HepG2 (cell line): ENCODE measurements at regions not wholly inside any gene's neighbourhood (a gene's known extent, or its start where the extent isn't known, plus 50 kb on each side); places are given as distances from the start of the nearest gene placed in this dataset.
A peak's percentile ranks its signal among the peaks of the same experiment; 100 is the strongest.

ENCODE experiments used
- AGO1 ChIP-seq: fragments of 200-400 bp; formaldehyde crosslinking; IDR thresholded peaks from 2 replicates; pipeline ENCODE4 v1.6.1; 2017; ENCODE audit warnings: mild to moderate bottlenecking, low read depth, low read length, moderate library complexity; ENCODE audit not compliant: poor library complexity, severe bottlenecking
- ARNT ChIP-seq: fragments of 450-650 bp; IDR thresholded peaks from 2 replicates; pipeline ENCODE4 v1.6.1; 2017
- CREM ChIP-seq, 2 experiments: sonication (generic) in 1 of 2; formaldehyde crosslinking in 1 of 2; IDR thresholded peaks; 2 replicates each; pipeline versions ENCODE4 v1.4.0 to v1.6.1; 2016 to 2020; ENCODE audit warnings: antibody characterized with exemption in 1 of 2, mild to moderate bottlenecking in 1 of 2, missing genetic modification reagents in 1 of 2
- FOXO1 ChIP-seq: sonication (generic); formaldehyde crosslinking; IDR thresholded peaks from 2 replicates; pipeline ENCODE4 v1.4.0; 2020; ENCODE audit warnings: missing genetic modification reagents
- JUN ChIP-seq: sonication (generic); formaldehyde crosslinking; IDR thresholded peaks from 2 replicates; pipeline ENCODE4 v1.4.0; 2020; ENCODE audit warnings: mild to moderate bottlenecking, missing genetic modification reagents
- JUND ChIP-seq: sonication (generic); formaldehyde crosslinking; IDR thresholded peaks from 2 replicates; pipeline ENCODE4 v1.8.0; 2022; ENCODE audit warnings: mild to moderate bottlenecking, missing genetic modification reagents
- KLF6 ChIP-seq: IDR thresholded peaks from 2 replicates; pipeline ENCODE4 v1.8.0; 2016; ENCODE audit warnings: missing biosample characterization, missing genetic modification reagents
- MTF1 ChIP-seq: sonication (generic); formaldehyde crosslinking; IDR thresholded peaks from 2 replicates; pipeline ENCODE4 v1.5.0; 2020; ENCODE audit warnings: missing genetic modification reagents
- MYC ChIP-seq: sonication (generic); formaldehyde crosslinking; IDR thresholded peaks from 2 replicates; pipeline ENCODE4 v1.9.0; 2021; ENCODE audit warnings: missing genetic modification reagents, borderline replicate concordance
- PCBP1 ChIP-seq: fragments of 200-400 bp; formaldehyde crosslinking; IDR thresholded peaks from 2 replicates; pipeline ENCODE4 v1.6.1; 2017; ENCODE audit warnings: mild to moderate bottlenecking, low read depth, low read length, borderline replicate concordance
- PRMT3 ChIP-seq: sonication (generic); formaldehyde crosslinking; IDR thresholded peaks from 2 replicates; pipeline ENCODE4 v1.8.1; 2022; ENCODE audit warnings: low read depth, mild to moderate bottlenecking, moderate library complexity, missing genetic modification reagents, borderline replicate concordance
- ZBTB26 ChIP-seq: IDR thresholded peaks from 2 replicates; pipeline ENCODE4 v1.6.1; 2016; ENCODE audit warnings: missing compliant biosample characterization, missing genetic modification reagents, borderline replicate concordance
- ZBTB49 ChIP-seq: sonication (generic); formaldehyde crosslinking; IDR thresholded peaks from 2 replicates; pipeline ENCODE4 v1.4.0; 2020; ENCODE audit warnings: missing genetic modification reagents, borderline replicate concordance
- ZNF143 ChIP-seq: sonication (generic); formaldehyde crosslinking; IDR thresholded peaks from 2 replicates; pipeline ENCODE4 v1.4.0; 2020; ENCODE audit warnings: missing genetic modification reagents
- ZNF20 ChIP-seq: sonication (generic); formaldehyde crosslinking; IDR thresholded peaks from 2 replicates; pipeline ENCODE4 v1.4.0; 2020; ENCODE audit warnings: mild to moderate bottlenecking, moderate library complexity, missing genetic modification reagents
- ZNF263 ChIP-seq: sonication (generic); formaldehyde crosslinking; IDR thresholded peaks from 2 replicates; pipeline ENCODE4 v1.4.0; 2020; ENCODE audit warnings: missing genetic modification reagents
- ZNF557 ChIP-seq: sonication (generic); formaldehyde crosslinking; IDR thresholded peaks from 2 replicates; pipeline ENCODE4 v1.4.0; 2020; ENCODE audit warnings: missing genetic modification reagents
- ZNF605 ChIP-seq: sonication (generic); formaldehyde crosslinking; IDR thresholded peaks from 2 replicates; pipeline ENCODE4 v1.8.0; 2022; ENCODE audit warnings: mild to moderate bottlenecking, missing genetic modification reagents
- TF ChIP-seq, protein P1 (sequence below): sonication (generic); formaldehyde crosslinking; IDR thresholded peaks from 2 replicates; pipeline ENCODE4 v1.4.0; 2020; ENCODE audit warnings: missing genetic modification reagents
- TF ChIP-seq, protein P2 (sequence below): IDR thresholded peaks from 2 replicates; pipeline ENCODE4 v1.6.1; 2016; ENCODE audit warnings: missing genetic modification reagents, missing compliant biosample characterization
- TF ChIP-seq, protein P3 (sequence below): IDR thresholded peaks from 2 replicates; pipeline ENCODE4 v1.6.1; 2016; ENCODE audit warnings: missing compliant biosample characterization, missing genetic modification reagents, borderline replicate concordance
- TF ChIP-seq, protein P4 (sequence below): sonication (generic); formaldehyde crosslinking; IDR thresholded peaks from 2 replicates; pipeline ENCODE4 v1.8.1; 2023; ENCODE audit warnings: missing genetic modification reagents, mild to moderate bottlenecking, borderline replicate concordance

GRCh38 chr1:98048244-98048643, 127.4 kb upstream of the DPYD start (continued):
- TF ChIP-seq ZBTB49 (CRISPR knock-in tag), result no peak
- TF ChIP-seq MYC (CRISPR knock-in tag), result no peak
- no peak for TF ChIP-seq JUN (CRISPR knock-in tag)
- TF ChIP-seq, protein P1, sequence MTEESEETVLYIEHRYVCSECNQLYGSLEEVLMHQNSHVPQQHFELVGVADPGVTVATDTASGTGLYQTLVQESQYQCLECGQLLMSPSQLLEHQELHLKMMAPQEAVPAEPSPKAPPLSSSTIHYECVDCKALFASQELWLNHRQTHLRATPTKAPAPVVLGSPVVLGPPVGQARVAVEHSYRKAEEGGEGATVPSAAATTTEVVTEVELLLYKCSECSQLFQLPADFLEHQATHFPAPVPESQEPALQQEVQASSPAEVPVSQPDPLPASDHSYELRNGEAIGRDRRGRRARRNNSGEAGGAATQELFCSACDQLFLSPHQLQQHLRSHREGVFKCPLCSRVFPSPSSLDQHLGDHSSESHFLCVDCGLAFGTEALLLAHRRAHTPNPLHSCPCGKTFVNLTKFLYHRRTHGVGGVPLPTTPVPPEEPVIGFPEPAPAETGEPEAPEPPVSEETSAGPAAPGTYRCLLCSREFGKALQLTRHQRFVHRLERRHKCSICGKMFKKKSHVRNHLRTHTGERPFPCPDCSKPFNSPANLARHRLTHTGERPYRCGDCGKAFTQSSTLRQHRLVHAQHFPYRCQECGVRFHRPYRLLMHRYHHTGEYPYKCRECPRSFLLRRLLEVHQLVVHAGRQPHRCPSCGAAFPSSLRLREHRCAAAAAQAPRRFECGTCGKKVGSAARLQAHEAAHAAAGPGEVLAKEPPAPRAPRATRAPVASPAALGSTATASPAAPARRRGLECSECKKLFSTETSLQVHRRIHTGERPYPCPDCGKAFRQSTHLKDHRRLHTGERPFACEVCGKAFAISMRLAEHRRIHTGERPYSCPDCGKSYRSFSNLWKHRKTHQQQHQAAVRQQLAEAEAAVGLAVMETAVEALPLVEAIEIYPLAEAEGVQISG (CRISPR knock-in tag), result peak; percentile 62
- no peak for TF ChIP-seq AGO1
- TF ChIP-seq, protein P2, sequence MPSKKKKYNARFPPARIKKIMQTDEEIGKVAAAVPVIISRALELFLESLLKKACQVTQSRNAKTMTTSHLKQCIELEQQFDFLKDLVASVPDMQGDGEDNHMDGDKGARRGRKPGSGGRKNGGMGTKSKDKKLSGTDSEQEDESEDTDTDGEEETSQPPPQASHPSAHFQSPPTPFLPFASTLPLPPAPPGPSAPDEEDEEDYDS, result no peak
- TF ChIP-seq CREM (IDR thresholded peaks at IDR 0.05), result no peak
- TF ChIP-seq CREM (CRISPR knock-in tag; IDR thresholded peaks at IDR 0.05), result no peak
- peak; percentile 80; the same call in 1 of the 2 replicates for TF ChIP-seq KLF6 (CRISPR knock-in tag)
- TF ChIP-seq, protein P3, sequence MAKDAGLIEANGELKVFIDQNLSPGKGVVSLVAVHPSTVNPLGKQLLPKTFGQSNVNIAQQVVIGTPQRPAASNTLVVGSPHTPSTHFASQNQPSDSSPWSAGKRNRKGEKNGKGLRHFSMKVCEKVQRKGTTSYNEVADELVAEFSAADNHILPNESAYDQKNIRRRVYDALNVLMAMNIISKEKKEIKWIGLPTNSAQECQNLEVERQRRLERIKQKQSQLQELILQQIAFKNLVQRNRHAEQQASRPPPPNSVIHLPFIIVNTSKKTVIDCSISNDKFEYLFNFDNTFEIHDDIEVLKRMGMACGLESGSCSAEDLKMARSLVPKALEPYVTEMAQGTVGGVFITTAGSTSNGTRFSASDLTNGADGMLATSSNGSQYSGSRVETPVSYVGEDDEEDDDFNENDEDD (CRISPR knock-in tag), result no peak
- TF ChIP-seq ZNF605, result peak; percentile 36; the same call in 1 of the 2 replicates
- peak; percentile 51; the same call in 1 of the 2 replicates for TF ChIP-seq ZNF263 (CRISPR knock-in tag)
- no peak for TF ChIP-seq PCBP1
- TF ChIP-seq PRMT3 (CRISPR knock-in tag), result no peak
- TF ChIP-seq ZNF557, result 0 out of 2 replicates have a peak, but pooled peaks have one; percentile 52
- TF ChIP-seq ZNF143, result no peak
- no peak for TF ChIP-seq ZNF20
- no peak for TF ChIP-seq MTF1 (CRISPR knock-in tag)
- no peak for TF ChIP-seq ARNT
- no peak for TF ChIP-seq FOXO1 (CRISPR knock-in tag)
- no peak for TF ChIP-seq JUND (CRISPR knock-in tag)
- TF ChIP-seq ZBTB26 (CRISPR knock-in tag), result peak; percentile 72; the same call in 1 of the 2 replicates
- TF ChIP-seq, protein P4, sequence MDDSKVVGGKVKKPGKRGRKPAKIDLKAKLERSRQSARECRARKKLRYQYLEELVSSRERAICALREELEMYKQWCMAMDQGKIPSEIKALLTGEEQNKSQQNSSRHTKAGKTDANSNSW (CRISPR knock-in tag), result no peak
